ENCODE measurements at regions not wholly inside any gene's neighbourhood (a gene's known extent, or its start where the extent isn't known, plus 50 kb on each side); places are given as distances from the start of the nearest gene placed in this dataset.

DNA sequence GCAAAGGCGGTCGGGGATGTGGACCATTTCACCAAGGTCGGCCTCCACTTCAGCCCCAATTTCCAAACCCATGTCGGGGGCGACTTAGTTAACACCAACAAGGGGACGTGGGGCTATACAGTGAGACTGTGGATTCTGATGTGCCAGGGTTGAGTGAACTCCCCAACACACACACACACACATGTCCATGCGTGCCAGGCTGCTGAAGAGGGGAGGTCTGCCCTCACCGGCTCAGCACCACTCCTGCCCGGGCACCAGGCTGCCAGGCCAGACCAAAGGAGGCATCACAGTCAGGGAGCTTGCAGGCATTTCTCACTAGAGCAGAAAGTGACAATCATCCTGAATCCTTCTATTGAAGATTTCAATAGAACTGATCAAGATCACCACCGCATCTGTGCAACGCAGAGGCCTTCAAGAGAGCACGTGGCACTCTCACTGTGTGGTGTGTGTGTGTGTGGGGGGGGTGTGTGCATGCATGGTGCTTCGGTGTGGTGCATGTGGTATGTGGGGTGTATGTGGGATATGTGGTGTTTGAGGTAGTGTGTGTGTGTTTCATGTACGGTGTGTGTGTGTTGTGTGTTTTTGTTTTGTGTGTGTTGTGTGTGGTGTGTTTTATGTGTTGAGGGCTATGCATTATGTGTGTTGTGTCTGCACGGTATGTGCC is 403.5 kb upstream of the RNF32 start:
- TF ChIP-seq YY1 (IDR thresholded peaks at IDR 0.05; ENCODE audit: insufficient read depth, insufficient read length) (no peak), ZNF274 (IDR thresholded peaks at IDR 0.05; ENCODE audit: low read depth, low read length) (no peak), SUZ12 (IDR thresholded peaks at IDR 0.05; ENCODE audit: extremely low read depth, insufficient read depth, insufficient read length) (no peak)
- Histone ChIP-seq H3K9me3 (ENCODE audit: insufficient read depth, low read length) (no peaks in the 10 kb centered on the region), H3K36me3 (ENCODE audit: insufficient read depth, insufficient read length, low read length) (no peaks in the 10 kb centered on the region), H3K27me3 (ENCODE audit: insufficient read depth, insufficient read length) (no peaks in the 10 kb centered on the region), H3K9ac (ENCODE audit: insufficient read length, low read depth) (no peak overlapping the region), H3K4me3 (ENCODE audit: insufficient read length, low read depth) (no peak overlapping the region), H3K4me1 (ENCODE audit: insufficient read depth, insufficient read length) (no peaks in the 10 kb centered on the region)
- no peak for DNase-seq (ENCODE audit: low read depth, low spot score)

DNA sequence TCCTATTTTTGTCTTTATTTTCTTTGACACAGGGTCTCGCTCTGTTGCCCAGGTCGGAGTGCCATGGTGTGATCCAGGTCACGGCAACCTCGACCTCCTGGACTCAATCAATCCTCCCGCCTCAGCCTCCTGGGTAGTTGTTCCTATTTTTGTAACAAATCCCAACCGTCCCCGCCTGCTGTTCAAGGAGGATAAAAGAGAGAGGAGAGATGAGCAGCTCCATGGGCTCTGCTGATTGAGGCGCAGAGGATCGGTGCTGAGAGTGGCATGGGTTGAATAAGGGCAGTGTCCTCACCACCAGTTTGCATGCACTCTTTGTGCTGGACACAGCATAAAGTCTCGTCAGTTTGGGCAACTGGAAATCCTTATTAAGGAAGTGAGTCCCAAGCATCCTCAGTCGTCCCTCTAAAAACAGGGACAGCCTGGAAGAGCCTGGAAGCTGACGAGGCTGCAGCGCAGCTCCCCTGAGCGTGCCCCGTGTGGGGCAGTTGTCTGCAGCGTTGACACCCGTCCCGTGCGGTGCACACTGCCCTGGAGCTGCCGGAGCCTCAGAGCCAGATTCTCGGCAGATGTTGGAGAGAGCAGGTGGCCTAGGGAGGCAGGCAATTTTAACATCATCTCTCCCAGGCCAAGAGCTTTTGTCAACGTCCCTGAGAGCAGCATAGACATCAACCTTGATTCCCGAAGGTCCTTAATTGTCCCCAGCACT is 404.2 kb upstream of the RNF32 start:
- Histone ChIP-seq H3K27me3 (ENCODE audit: insufficient read depth, insufficient read length) (no peaks in the 10 kb centered on the region), H3K9ac (ENCODE audit: insufficient read length, low read depth) (no peak overlapping the region), H3K36me3 (ENCODE audit: insufficient read depth, insufficient read length, low read length) (no peaks in the 10 kb centered on the region), H3K4me1 (ENCODE audit: insufficient read depth, insufficient read length) (no peaks in the 10 kb centered on the region), H3K4me3 (ENCODE audit: insufficient read length, low read depth) (no peak overlapping the region), H3K9me3 (ENCODE audit: insufficient read depth, low read length) (no peaks in the 10 kb centered on the region)
- no peak for TF ChIP-seq YY1 (IDR thresholded peaks at IDR 0.05; ENCODE audit: insufficient read depth, insufficient read length)
- TF ChIP-seq ZNF274 (IDR thresholded peaks at IDR 0.05; ENCODE audit: low read depth, low read length): no peak
- TF ChIP-seq SUZ12 (IDR thresholded peaks at IDR 0.05; ENCODE audit: extremely low read depth, insufficient read depth, insufficient read length): no peak
- no peak for DNase-seq (ENCODE audit: low read depth, low spot score)

DNA sequence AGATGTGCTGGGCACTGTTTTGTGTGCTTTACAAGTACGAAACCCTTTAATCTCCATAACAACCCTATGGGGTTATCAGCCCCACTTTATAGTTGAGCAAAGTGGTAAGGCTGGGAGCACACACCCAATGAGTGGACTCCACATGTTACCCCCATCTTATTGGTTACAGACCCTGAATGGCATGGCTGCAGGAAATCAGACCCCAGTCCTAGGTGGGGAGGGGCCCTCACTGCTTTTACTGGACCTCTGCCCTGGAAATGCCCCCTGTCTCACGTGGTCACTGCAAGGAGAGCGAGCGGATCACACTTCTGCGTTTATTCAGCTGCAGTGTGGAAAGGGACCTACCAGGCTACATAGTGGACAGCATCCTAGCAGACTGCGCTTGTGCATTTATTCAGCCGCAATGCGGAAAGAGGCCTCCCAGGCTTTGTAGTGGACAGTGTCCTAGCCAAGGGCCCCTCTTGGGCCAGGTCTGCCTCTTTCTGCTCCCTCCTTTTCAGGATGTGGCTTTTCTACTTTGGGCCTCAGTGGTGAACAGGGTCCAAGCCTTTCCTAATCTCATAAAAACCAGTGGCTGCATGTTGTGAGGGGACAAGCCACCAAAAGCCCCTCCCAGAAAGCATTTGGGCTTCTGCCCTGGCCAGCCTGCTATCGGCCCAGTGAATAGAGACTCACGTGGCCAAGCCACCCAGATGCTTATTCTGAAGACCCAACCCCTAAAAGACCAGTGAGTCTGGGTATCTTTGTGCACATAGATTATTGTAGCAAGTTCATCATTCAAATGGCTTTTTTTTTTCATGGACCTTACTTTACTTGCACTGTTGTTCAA is 405.7 kb upstream of the RNF32 start:
- H3K4me1 ChIP-seq (ENCODE audit: insufficient read depth, insufficient read length): no peaks in the 10 kb centered on the region
- no peaks in the 10 kb centered on the region for H3K36me3 ChIP-seq (ENCODE audit: insufficient read depth, insufficient read length, low read length)
- no peak for DNase-seq (ENCODE audit: low read depth, low spot score)
- no peaks in the 10 kb centered on the region for H3K27me3 ChIP-seq (ENCODE audit: insufficient read depth, insufficient read length)
- H3K4me3 ChIP-seq (ENCODE audit: insufficient read length, low read depth): no peak overlapping the region
- no peaks in the 10 kb centered on the region for H3K9me3 ChIP-seq (ENCODE audit: insufficient read depth, low read length)
- TF ChIP-seq ZNF274 (IDR thresholded peaks at IDR 0.05; ENCODE audit: low read depth, low read length) (no peak), SUZ12 (IDR thresholded peaks at IDR 0.05; ENCODE audit: extremely low read depth, insufficient read depth, insufficient read length) (no peak), YY1 (IDR thresholded peaks at IDR 0.05; ENCODE audit: insufficient read depth, insufficient read length) (no peak)
- no peak overlapping the region for H3K9ac ChIP-seq (ENCODE audit: insufficient read length, low read depth)

DNA sequence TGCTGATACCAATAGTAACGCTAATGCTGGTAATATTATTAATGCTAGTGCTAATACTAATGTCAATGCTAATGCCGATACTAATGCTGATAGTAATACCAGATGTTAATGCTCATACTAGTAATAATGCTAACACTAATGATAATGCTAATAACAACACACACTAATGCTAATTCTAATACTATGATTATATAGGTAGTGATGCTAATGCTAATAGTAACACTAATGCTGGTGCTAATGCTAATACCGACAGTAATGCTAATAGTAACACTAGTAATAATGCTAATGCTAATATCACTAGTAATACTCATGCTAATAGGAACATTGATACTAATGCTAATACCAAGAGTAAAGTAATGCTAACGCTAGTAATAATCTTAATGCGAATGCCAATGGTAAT is 406.4 kb upstream of the RNF32 start:
- H3K9ac ChIP-seq (ENCODE audit: insufficient read length, low read depth): no peak overlapping the region
- no peaks in the 10 kb centered on the region for H3K36me3 ChIP-seq (ENCODE audit: insufficient read depth, insufficient read length, low read length)
- H3K4me3 ChIP-seq (ENCODE audit: insufficient read length, low read depth): no peak overlapping the region
- no peak for TF ChIP-seq ZNF274 (IDR thresholded peaks at IDR 0.05; ENCODE audit: low read depth, low read length)
- TF ChIP-seq SUZ12 (IDR thresholded peaks at IDR 0.05; ENCODE audit: extremely low read depth, insufficient read depth, insufficient read length): no peak
- TF ChIP-seq YY1 (IDR thresholded peaks at IDR 0.05; ENCODE audit: insufficient read depth, insufficient read length): no peak
- no peaks in the 10 kb centered on the region for H3K27me3 ChIP-seq (ENCODE audit: insufficient read depth, insufficient read length)
- H3K4me1 ChIP-seq (ENCODE audit: insufficient read depth, insufficient read length): no peaks in the 10 kb centered on the region
- DNase-seq (ENCODE audit: low read depth, low spot score): no peak
- H3K9me3 ChIP-seq (ENCODE audit: insufficient read depth, low read length): no peaks in the 10 kb centered on the region

DNA sequence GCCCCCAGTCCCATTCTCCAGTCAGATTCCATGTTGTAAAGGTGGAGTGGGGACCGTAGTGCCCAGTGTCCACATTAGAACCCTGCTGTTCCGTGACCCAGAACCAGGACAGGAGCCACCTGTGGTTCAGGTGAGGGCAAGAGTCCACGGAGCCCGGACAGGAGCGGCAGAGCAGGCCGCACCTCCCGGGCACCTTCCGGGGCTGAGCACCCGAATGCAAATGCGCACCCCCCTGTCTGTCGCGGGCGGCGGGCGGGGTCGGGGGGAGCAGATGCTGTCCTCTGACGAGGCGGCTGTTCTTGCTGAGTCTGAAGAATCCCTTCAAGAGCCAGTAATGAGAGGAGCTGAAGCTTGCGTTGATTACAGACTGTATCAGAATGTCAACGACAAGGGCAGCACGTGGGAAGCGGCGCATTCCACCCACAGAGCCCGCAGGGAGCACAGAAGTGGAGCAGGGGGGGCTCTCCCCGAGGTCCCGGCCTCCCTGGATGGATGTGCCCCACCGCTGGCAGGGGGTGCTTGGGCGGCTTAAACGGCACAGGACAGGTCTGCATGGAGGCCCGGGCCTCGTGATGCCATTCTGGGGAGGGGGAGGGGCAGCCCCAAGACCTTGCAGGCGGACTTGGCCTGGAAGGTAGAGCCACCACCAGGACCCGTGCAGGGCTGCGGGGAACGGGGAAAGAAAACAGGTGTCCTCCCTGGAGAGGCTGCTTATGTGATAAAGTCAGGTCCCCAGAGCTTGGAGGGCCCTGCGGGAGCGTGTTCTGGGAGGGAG is 407.5 kb upstream of the RNF32 start:
- no peak for DNase-seq (ENCODE audit: low read depth, low spot score)
- TF ChIP-seq YY1 (IDR thresholded peaks at IDR 0.05; ENCODE audit: insufficient read depth, insufficient read length): no peak
- no peak for TF ChIP-seq SUZ12 (IDR thresholded peaks at IDR 0.05; ENCODE audit: extremely low read depth, insufficient read depth, insufficient read length)
- TF ChIP-seq ZNF274 (IDR thresholded peaks at IDR 0.05; ENCODE audit: low read depth, low read length): no peak
- no peaks in the 10 kb centered on the region for H3K27me3 ChIP-seq (ENCODE audit: insufficient read depth, insufficient read length)
- H3K9ac ChIP-seq (ENCODE audit: insufficient read length, low read depth): no peak overlapping the region
- no peak overlapping the region for H3K4me3 ChIP-seq (ENCODE audit: insufficient read length, low read depth)
- H3K4me1 ChIP-seq (ENCODE audit: insufficient read depth, insufficient read length): no peaks in the 10 kb centered on the region
- H3K9me3 ChIP-seq (ENCODE audit: insufficient read depth, low read length): no peaks in the 10 kb centered on the region
- no peaks in the 10 kb centered on the region for H3K36me3 ChIP-seq (ENCODE audit: insufficient read depth, insufficient read length, low read length)

DNA sequence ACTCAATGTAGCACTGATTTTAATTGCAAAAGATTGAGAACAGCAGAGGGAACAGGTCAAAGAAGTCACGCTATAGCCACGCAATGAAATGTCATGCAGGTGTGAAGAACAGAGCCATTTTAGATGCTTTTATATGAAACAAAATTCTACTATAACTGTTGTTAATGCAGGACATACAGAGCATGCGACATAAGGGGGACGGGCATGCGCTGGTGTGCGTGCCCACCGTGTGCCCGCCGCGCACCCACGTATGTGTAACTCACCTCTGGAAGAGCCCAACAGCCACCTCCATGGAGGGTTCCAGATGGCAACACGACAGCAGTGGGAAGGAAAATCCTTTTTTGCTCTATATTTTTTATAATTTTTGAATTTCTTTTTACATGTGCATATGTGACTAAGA is 410.0 kb upstream of the RNF32 start:
- no peak for DNase-seq (ENCODE audit: low read depth, low spot score)
- no peak for TF ChIP-seq YY1 (IDR thresholded peaks at IDR 0.05; ENCODE audit: insufficient read depth, insufficient read length)
- TF ChIP-seq ZNF274 (IDR thresholded peaks at IDR 0.05; ENCODE audit: low read depth, low read length): no peak
- TF ChIP-seq SUZ12 (IDR thresholded peaks at IDR 0.05; ENCODE audit: extremely low read depth, insufficient read depth, insufficient read length): no peak
- H3K9me3 ChIP-seq (ENCODE audit: insufficient read depth, low read length): no peaks in the 10 kb centered on the region
- H3K27me3 ChIP-seq (ENCODE audit: insufficient read depth, insufficient read length): no peaks in the 10 kb centered on the region
- no peaks in the 10 kb centered on the region for H3K4me1 ChIP-seq (ENCODE audit: insufficient read depth, insufficient read length)
- no peaks in the 10 kb centered on the region for H3K36me3 ChIP-seq (ENCODE audit: insufficient read depth, insufficient read length, low read length)
- no peak overlapping the region for H3K9ac ChIP-seq (ENCODE audit: insufficient read length, low read depth)
- no peak overlapping the region for H3K4me3 ChIP-seq (ENCODE audit: insufficient read length, low read depth)
